GM18951 (cell line): ENCODE measurements at regions not wholly inside any gene's neighbourhood (a gene's known extent, or its start where the extent isn't known, plus 50 kb on each side); places are given as distances from the start of the nearest gene placed in this dataset.

ENCODE experiments used
- POLR2A ChIP-seq: IDR thresholded peaks from 4 replicates; pipeline ENCODE4 v1.6.1; 2011; ENCODE audit warnings: mild to moderate bottlenecking; ENCODE audit not compliant: insufficient read length, insufficient read depth; ENCODE audit errors: extremely low read depth
- in situ Hi-C: fragments of 300-500 bp; cut with MboI; formaldehyde crosslinking; loops from one replicate; pipeline ENCODE4 v1.12.0; 2022; ENCODE audit warnings: low sequenced_read_pairs, mixed read lengths, inconsistent platforms; ENCODE audit not compliant: unreplicated experiment

- in situ Hi-C loops, result no loop called here
- TF ChIP-seq POLR2A, result no peak
These were observed 134.2 kb upstream of the AUTS2 start for GRCh38 chr7:69464035-69464434.

GRCh38 chr7:69465262-69465661, 133.0 kb upstream of the AUTS2 start:
- in situ Hi-C loops, result no loop called here
- no peak for TF ChIP-seq POLR2A

GRCh38 chr7:69467826-69468225, 130.4 kb upstream of the AUTS2 start:
- in situ Hi-C loops, result no loop called here
- no peak for TF ChIP-seq POLR2A

GRCh38 chr7:69476416-69476815, 121.9 kb upstream of the AUTS2 start:
- in situ Hi-C loops, result no loop called here
- no peak for TF ChIP-seq POLR2A

- in situ Hi-C loops, result no loop called here
- no peak for TF ChIP-seq POLR2A
These were observed 115.6 kb upstream of the AUTS2 start for GRCh38 chr7:69482676-69483075.

GRCh38 chr7:69489533-69489932, 108.7 kb upstream of the AUTS2 start:
- TF ChIP-seq POLR2A, result no peak
- in situ Hi-C loops, result no loop called here

- in situ Hi-C loops, result no loop called here
- no peak for TF ChIP-seq POLR2A
These were observed 99.6 kb upstream of the AUTS2 start for GRCh38 chr7:69498671-69499070.

- in situ Hi-C loops, result no loop called here
- no peak for TF ChIP-seq POLR2A
These were observed 95.9 kb upstream of the AUTS2 start for GRCh38 chr7:69502358-69502757.

GRCh38 chr7:69504733-69505420, 93.4 kb upstream of the AUTS2 start:
- TF ChIP-seq POLR2A, result no peak
- in situ Hi-C loops, result no loop called here

GRCh38 chr7:69508736-69509135, 89.5 kb upstream of the AUTS2 start:
- in situ Hi-C loops, result no loop called here

GRCh38 chr7:69510114-69510513, 88.2 kb upstream of the AUTS2 start:
- in situ Hi-C loops, result no loop called here
- TF ChIP-seq POLR2A, result no peak

More at GRCh38 chr7:69508736-69509135, 89.5 kb upstream of the AUTS2 start:
- no peak for TF ChIP-seq POLR2A

- no peak for TF ChIP-seq POLR2A
- in situ Hi-C loops, result no loop called here
These were observed 82.6 kb upstream of the AUTS2 start for GRCh38 chr7:69515495-69516212.

GRCh38 chr7:69516238-69516820, 81.9 kb upstream of the AUTS2 start:
- TF ChIP-seq POLR2A, result no peak
- in situ Hi-C loops, result no loop called here
